Spleen (tissue), 7 donors: ENCODE measurements at regions not wholly inside any gene's neighbourhood (a gene's known extent, or its start where the extent isn't known, plus 50 kb on each side); places are given as distances from the start of the nearest gene placed in this dataset.

ENCODE experiments used
- CTCF ChIP-seq, 11 experiments: fragments of 200-600 bp in 7 of 11; fragments of 450-650 bp in 4 of 11; sonication (generic) in 4 of 11; IDR thresholded peaks in 8 of 11; conservative IDR thresholded peaks in 3 of 11; 1 replicate in 7 of 11; 2 replicates in 4 of 11; pipeline versions ENCODE4 v1.4.0 to v1.8.0; 2016 to 2021; ENCODE audit warnings: antibody characterized with exemption in 11 of 11, inconsistent platforms in 4 of 11, mild to moderate bottlenecking in 1 of 11
- POLR2A ChIP-seq, 3 donors: fragments of 450-650 bp; IDR thresholded peaks; one replicate each; pipeline ENCODE4 v1.5.1; 2017; ENCODE audit warnings: antibody characterized with exemption in 3 of 3, mild to moderate bottlenecking in 1 of 3
- POLR2AphosphoS5 ChIP-seq, 3 donors: sonication (generic); formaldehyde crosslinking; IDR thresholded peaks; one replicate each; pipeline ENCODE4 v1.5.1; 2017; ENCODE audit warnings: antibody characterized with exemption in 3 of 3
- donor health status: DM: no; HTN: no; CAD: no; lungs with moderate emphysema.
- donor health status: DM: no; HTN: no; CAD: no.
- donor health status: DM: no; HTN: no; CAD: no.

GRCh38 chr6:141666187-141666586 is 466.5 kb upstream of the GJE1 start:
- TF ChIP-seq CTCF (IDR thresholded peaks at IDR 0.05 in 8 of 11, conservative IDR thresholded peaks at IDR 0.05 in 3 of 11) (no peak), POLR2A (IDR thresholded peaks at IDR 0.05) (no peak), POLR2AphosphoS5 (IDR thresholded peaks at IDR 0.05) (no peak)
